GM12874 (cell line): ENCODE measurements at regions not wholly inside any gene's neighbourhood (a gene's known extent, or its start where the extent isn't known, plus 50 kb on each side); places are given as distances from the start of the nearest gene placed in this dataset.
A peak's percentile ranks its signal among the peaks of the same experiment; 100 is the strongest.

Experiments used
- CTCF ChIP-seq: IDR thresholded peaks from 2 replicates; pipeline ENCODE4 v1.5.1; 2011; ENCODE audit warnings: low read depth, mild to moderate bottlenecking, control low read depth, low read length, moderate library complexity; ENCODE audit not compliant: insufficient read depth

GRCh38 chr3:40780925-40781406 lies 256.2 kb downstream of the ZNF621 start:
- no peak for TF ChIP-seq CTCF

GRCh38 chr3:40782111-40782721 lies 257.5 kb downstream of the ZNF621 start:
- peak; percentile 53; the same call in 1 of the 2 replicates for TF ChIP-seq CTCF

- TF ChIP-seq CTCF = no peak
These were observed 266.0 kb downstream of the ZNF621 start for GRCh38 chr3:40790746-40791145.

GRCh38 chr3:40793730-40794129 lies 269.0 kb downstream of the ZNF621 start:
- TF ChIP-seq CTCF = no peak

- no peak for TF ChIP-seq CTCF
These were observed 275.6 kb downstream of the ZNF621 start for GRCh38 chr3:40800343-40800742.

GRCh38 chr3:40801284-40801741 lies 276.6 kb downstream of the ZNF621 start:
- TF ChIP-seq CTCF = no peak

- TF ChIP-seq CTCF = no peak
These were observed 278.6 kb downstream of the ZNF621 start for GRCh38 chr3:40803311-40803710.

GRCh38 chr3:40805456-40805855 lies 280.7 kb downstream of the ZNF621 start:
- TF ChIP-seq CTCF = no peak
